Spleen (tissue), 7 donors: ENCODE measurements at regions not wholly inside any gene's neighbourhood (a gene's known extent, or its start where the extent isn't known, plus 50 kb on each side); places are given as distances from the start of the nearest gene placed in this dataset.

Experiments
- POLR2A ChIP-seq, 3 donors: fragments of 450-650 bp; IDR thresholded peaks; one replicate each; pipeline ENCODE4 v1.5.1; 2017; ENCODE audit warnings: antibody characterized with exemption in 3 of 3, mild to moderate bottlenecking in 1 of 3
- POLR2AphosphoS5 ChIP-seq, 3 donors: sonication (generic); formaldehyde crosslinking; IDR thresholded peaks; one replicate each; pipeline ENCODE4 v1.5.1; 2017; ENCODE audit warnings: antibody characterized with exemption in 3 of 3
- TF ChIP-seq, protein P1 (sequence below), 11 experiments: fragments of 200-600 bp in 7 of 11; fragments of 450-650 bp in 4 of 11; sonication (generic) in 4 of 11; IDR thresholded peaks in 8 of 11; conservative IDR thresholded peaks in 3 of 11; 1 replicate in 7 of 11; 2 replicates in 4 of 11; pipeline versions ENCODE4 v1.4.0 to v1.8.0; 2016 to 2021; ENCODE audit warnings: antibody characterized with exemption in 11 of 11, inconsistent platforms in 4 of 11, mild to moderate bottlenecking in 1 of 11
- donor health status: DM: no; HTN: no; CAD: no; lungs with moderate emphysema.
- donor health status: DM: no; HTN: no; CAD: no.
- donor health status: DM: no; HTN: no; CAD: no.

DNA sequence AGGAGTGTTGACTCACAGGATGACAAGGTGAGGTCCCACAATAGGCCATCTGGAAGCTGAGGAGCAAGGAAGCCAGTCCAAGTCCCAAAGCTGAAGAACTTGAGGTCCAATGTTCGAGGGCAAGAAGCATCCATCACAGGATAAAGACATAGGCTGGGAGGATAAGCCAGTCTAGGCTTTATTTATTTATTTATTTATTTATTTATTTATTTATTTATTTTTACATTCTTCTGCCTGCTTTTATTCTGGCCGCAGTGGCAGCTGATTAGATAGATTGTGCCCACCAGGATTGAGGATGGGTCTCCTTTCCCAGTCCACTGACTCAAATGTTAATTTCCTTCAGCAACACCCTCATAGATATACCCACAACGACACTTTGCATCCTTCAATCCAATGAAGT lies 472.2 kb upstream of the DPPA4 start:
- TF ChIP-seq, protein P1, sequence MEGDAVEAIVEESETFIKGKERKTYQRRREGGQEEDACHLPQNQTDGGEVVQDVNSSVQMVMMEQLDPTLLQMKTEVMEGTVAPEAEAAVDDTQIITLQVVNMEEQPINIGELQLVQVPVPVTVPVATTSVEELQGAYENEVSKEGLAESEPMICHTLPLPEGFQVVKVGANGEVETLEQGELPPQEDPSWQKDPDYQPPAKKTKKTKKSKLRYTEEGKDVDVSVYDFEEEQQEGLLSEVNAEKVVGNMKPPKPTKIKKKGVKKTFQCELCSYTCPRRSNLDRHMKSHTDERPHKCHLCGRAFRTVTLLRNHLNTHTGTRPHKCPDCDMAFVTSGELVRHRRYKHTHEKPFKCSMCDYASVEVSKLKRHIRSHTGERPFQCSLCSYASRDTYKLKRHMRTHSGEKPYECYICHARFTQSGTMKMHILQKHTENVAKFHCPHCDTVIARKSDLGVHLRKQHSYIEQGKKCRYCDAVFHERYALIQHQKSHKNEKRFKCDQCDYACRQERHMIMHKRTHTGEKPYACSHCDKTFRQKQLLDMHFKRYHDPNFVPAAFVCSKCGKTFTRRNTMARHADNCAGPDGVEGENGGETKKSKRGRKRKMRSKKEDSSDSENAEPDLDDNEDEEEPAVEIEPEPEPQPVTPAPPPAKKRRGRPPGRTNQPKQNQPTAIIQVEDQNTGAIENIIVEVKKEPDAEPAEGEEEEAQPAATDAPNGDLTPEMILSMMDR (IDR thresholded peaks at IDR 0.05 in 8 of 11, conservative IDR thresholded peaks at IDR 0.05 in 3 of 11), result no peak
- TF ChIP-seq POLR2A (IDR thresholded peaks at IDR 0.05) (no peak), POLR2AphosphoS5 (IDR thresholded peaks at IDR 0.05) (no peak)
